GM18502 (cell line): ENCODE measurements at regions not wholly inside any gene's neighbourhood (a gene's known extent, or its start where the extent isn't known, plus 50 kb on each side); places are given as distances from the start of the nearest gene placed in this dataset.
A peak's percentile ranks its signal among the peaks of the same experiment; 100 is the strongest.
"Not testable (repeated sequence)": the region's sequence is repeated elsewhere in the genome, so short reads cannot be mapped to it uniquely, and the experiment has no call there.

Source experiments
- ATAC-seq: cut with Tn5 transposase; IDR thresholded peaks from one replicate; pipeline ENCODE4 v1.9.1; 2021; ENCODE audit warnings: mild to moderate bottlenecking; ENCODE audit not compliant: unreplicated experiment, poor library complexity

GRCh38 chr3:88882121-88882520 lies 225.3 kb upstream of the EPHA3 start:
- peak; percentile 75 for ATAC-seq

- ATAC-seq: not testable (repeated sequence)
Measured at GRCh38 chr3:88886624-88887023, 220.8 kb upstream of the EPHA3 start.

- no peak for ATAC-seq
Measured at GRCh38 chr3:88896026-88896425, 211.4 kb upstream of the EPHA3 start.

- ATAC-seq: no peak
Measured at GRCh38 chr3:88912294-88912877, 195.0 kb upstream of the EPHA3 start.

GRCh38 chr3:88918841-88919240 lies 188.6 kb upstream of the EPHA3 start:
- ATAC-seq: no peak

- ATAC-seq: no peak
Measured at GRCh38 chr3:88921986-88922385, 185.4 kb upstream of the EPHA3 start.

- no peak for ATAC-seq
Measured at GRCh38 chr3:88926221-88926620, 181.2 kb upstream of the EPHA3 start.

- ATAC-seq: no peak
Measured at GRCh38 chr3:88930611-88931010, 176.8 kb upstream of the EPHA3 start.

- no peak for ATAC-seq
Measured at GRCh38 chr3:88936831-88937230, 170.6 kb upstream of the EPHA3 start.

GRCh38 chr3:88940296-88940695 lies 167.1 kb upstream of the EPHA3 start:
- no peak for ATAC-seq

GRCh38 chr3:88947013-88947412 lies 160.4 kb upstream of the EPHA3 start:
- no peak for ATAC-seq

- ATAC-seq: no peak
Measured at GRCh38 chr3:88954853-88955252, 152.6 kb upstream of the EPHA3 start.

GRCh38 chr3:88955274-88955673 lies 152.1 kb upstream of the EPHA3 start:
- ATAC-seq: no peak

- ATAC-seq: no peak
Measured at GRCh38 chr3:88957711-88958439, 149.5 kb upstream of the EPHA3 start.

- no peak for ATAC-seq
Measured at GRCh38 chr3:88960019-88960418, 147.4 kb upstream of the EPHA3 start.

GRCh38 chr3:88963003-88963402 lies 144.4 kb upstream of the EPHA3 start:
- ATAC-seq: no peak

- ATAC-seq: no peak
Measured at GRCh38 chr3:88979760-88980159, 127.7 kb upstream of the EPHA3 start.

GRCh38 chr3:88983458-88983857 lies 124.0 kb upstream of the EPHA3 start:
- no peak for ATAC-seq

GRCh38 chr3:88984256-88984655 lies 123.2 kb upstream of the EPHA3 start:
- ATAC-seq: no peak

- ATAC-seq: no peak
Measured at GRCh38 chr3:88984832-88985231, 122.6 kb upstream of the EPHA3 start.

GRCh38 chr3:88985491-88985890 lies 121.9 kb upstream of the EPHA3 start:
- no peak for ATAC-seq

GRCh38 chr3:88986834-88987233 lies 120.6 kb upstream of the EPHA3 start:
- no peak for ATAC-seq
